IPS-15b (cell line): ENCODE measurements at regions not wholly inside any gene's neighbourhood (a gene's known extent, or its start where the extent isn't known, plus 50 kb on each side); places are given as distances from the start of the nearest gene placed in this dataset.

Experiments used
- H3K27me3 ChIP-seq: one replicate; pipeline ENCODE4 v1.6.1; 2013; ENCODE audit warnings: low read length; ENCODE audit not compliant: control insufficient read depth, insufficient read depth
- H3K36me3 ChIP-seq: one replicate; pipeline ENCODE4 v1.6.1; 2013; ENCODE audit warnings: low read length; ENCODE audit not compliant: control insufficient read depth, insufficient read depth
- H3K4me1 ChIP-seq: one replicate; pipeline ENCODE4 v1.6.1; 2013; ENCODE audit warnings: mild to moderate bottlenecking, low read length; ENCODE audit not compliant: control insufficient read depth, insufficient read depth
- H3K4me3 ChIP-seq: one replicate; pipeline ENCODE4 v1.5.1; 2013; ENCODE audit warnings: low read depth, low read length
- H3K9ac ChIP-seq: one replicate; pipeline ENCODE4 v1.6.1; 2013; ENCODE audit warnings: low read depth, mild to moderate bottlenecking, low read length
- H3K9me3 ChIP-seq: one replicate; pipeline ENCODE4 v1.6.1; 2013; ENCODE audit warnings: mild to moderate bottlenecking, low read length; ENCODE audit not compliant: control insufficient read depth, insufficient read depth

GRCh38 chr4:110849461-110849860 lies 226.6 kb upstream of the PITX2 start:
- no peaks in the 10 kb centered on the region for H3K9me3 ChIP-seq
- no peak overlapping the region for H3K4me3 ChIP-seq
- H3K27me3 ChIP-seq = no peaks in the 10 kb centered on the region
- no peaks in the 10 kb centered on the region for H3K4me1 ChIP-seq
- no peaks in the 10 kb centered on the region for H3K36me3 ChIP-seq
- H3K9ac ChIP-seq = no peak overlapping the region

GRCh38 chr4:110850461-110851442 lies 227.9 kb upstream of the PITX2 start:
- Histone ChIP-seq H3K9me3 (no peaks in the 10 kb centered on the region), H3K36me3 (no peaks in the 10 kb centered on the region), H3K4me3 (no peak overlapping the region), H3K27me3 (no peaks in the 10 kb centered on the region), H3K9ac (no peak overlapping the region), H3K4me1 (no peaks in the 10 kb centered on the region)

- no peaks in the 10 kb centered on the region for H3K9me3 ChIP-seq
- H3K4me1 ChIP-seq = no peaks in the 10 kb centered on the region
- H3K27me3 ChIP-seq = no peaks in the 10 kb centered on the region
- no peaks in the 10 kb centered on the region for H3K36me3 ChIP-seq
- H3K9ac ChIP-seq = no peak overlapping the region
- H3K4me3 ChIP-seq = no peak overlapping the region
Measured at GRCh38 chr4:110851989-110852388, 229.1 kb upstream of the PITX2 start.

GRCh38 chr4:110852793-110853192 lies 229.9 kb upstream of the PITX2 start:
- Histone ChIP-seq H3K36me3 (no peaks in the 10 kb centered on the region), H3K4me1 (no peaks in the 10 kb centered on the region), H3K4me3 (no peak overlapping the region), H3K9ac (no peak overlapping the region), H3K9me3 (no peaks in the 10 kb centered on the region), H3K27me3 (no peaks in the 10 kb centered on the region)

DNA sequence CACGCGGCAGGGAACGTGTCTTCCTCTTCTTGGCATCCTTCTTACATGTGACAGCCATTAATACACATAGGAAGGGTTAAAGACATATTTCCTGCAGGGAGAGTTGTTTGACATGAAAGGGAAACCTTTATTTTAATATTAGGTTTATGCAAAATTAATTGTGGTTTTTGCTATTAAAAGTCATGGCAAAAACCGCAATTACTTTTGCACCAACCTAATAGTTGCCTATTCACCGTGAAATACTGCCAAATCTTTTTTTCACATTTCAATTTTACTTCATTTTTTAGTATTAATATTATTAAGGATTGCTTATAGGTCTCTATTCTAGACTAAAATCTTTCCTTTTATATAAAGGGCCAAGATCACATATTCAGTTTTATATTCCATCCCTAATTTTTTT lies 230.4 kb upstream of the PITX2 start:
- Histone ChIP-seq H3K36me3 (no peaks in the 10 kb centered on the region), H3K4me3 (no peak overlapping the region), H3K9ac (no peak overlapping the region), H3K27me3 (no peaks in the 10 kb centered on the region), H3K9me3 (no peaks in the 10 kb centered on the region), H3K4me1 (no peaks in the 10 kb centered on the region)

GRCh38 chr4:110854021-110854678 lies 231.3 kb upstream of the PITX2 start:
- Histone ChIP-seq H3K27me3 (no peaks in the 10 kb centered on the region), H3K9me3 (no peaks in the 10 kb centered on the region), H3K4me1 (no peaks in the 10 kb centered on the region), H3K9ac (no peak overlapping the region), H3K4me3 (no peak overlapping the region), H3K36me3 (no peaks in the 10 kb centered on the region)

DNA sequence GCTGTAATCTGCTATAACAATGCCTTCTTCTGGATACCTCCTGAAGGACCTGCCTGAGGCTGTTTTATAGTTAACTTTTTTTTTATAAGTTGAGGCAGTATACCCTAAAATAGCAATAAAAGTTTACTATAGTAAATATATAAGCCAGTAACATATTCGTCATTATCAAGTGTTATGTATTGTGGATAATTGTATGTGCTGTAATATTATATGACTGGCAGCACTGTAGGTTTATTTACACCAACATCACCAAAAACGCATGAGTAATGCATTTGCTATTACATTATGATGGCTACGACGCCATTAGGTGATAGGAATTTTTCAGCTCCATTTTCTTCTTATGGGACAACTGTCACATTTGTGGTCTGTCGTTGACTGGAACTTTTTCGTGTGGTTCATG lies 237.2 kb upstream of the PITX2 start:
- Histone ChIP-seq H3K9ac (no peak overlapping the region), H3K9me3 (no peaks in the 10 kb centered on the region), H3K27me3 (no peaks in the 10 kb centered on the region), H3K4me3 (no peak overlapping the region), H3K4me1 (no peaks in the 10 kb centered on the region), H3K36me3 (no peaks in the 10 kb centered on the region)

DNA sequence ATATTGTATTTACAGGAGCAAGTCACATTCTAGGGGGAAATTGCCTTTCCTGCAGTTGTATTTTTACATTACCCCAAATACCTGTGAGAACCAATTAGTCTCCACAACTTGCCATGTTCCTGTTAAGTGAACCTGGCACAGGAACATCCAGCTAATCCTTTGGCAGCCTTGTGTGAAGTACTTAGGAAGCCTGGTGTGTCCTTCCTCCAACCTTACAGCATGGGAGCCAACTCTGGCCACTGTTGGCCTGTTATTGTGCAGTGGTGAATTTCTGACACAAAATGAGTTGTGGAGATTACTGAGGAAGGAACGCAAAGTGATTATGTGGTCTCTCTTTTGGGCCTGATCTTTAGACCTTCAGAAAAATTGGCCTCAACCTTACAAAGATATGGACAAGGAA lies 238.0 kb upstream of the PITX2 start:
- Histone ChIP-seq H3K27me3 (no peaks in the 10 kb centered on the region), H3K9ac (no peak overlapping the region), H3K4me3 (no peak overlapping the region), H3K36me3 (no peaks in the 10 kb centered on the region), H3K4me1 (no peaks in the 10 kb centered on the region), H3K9me3 (no peaks in the 10 kb centered on the region)

DNA sequence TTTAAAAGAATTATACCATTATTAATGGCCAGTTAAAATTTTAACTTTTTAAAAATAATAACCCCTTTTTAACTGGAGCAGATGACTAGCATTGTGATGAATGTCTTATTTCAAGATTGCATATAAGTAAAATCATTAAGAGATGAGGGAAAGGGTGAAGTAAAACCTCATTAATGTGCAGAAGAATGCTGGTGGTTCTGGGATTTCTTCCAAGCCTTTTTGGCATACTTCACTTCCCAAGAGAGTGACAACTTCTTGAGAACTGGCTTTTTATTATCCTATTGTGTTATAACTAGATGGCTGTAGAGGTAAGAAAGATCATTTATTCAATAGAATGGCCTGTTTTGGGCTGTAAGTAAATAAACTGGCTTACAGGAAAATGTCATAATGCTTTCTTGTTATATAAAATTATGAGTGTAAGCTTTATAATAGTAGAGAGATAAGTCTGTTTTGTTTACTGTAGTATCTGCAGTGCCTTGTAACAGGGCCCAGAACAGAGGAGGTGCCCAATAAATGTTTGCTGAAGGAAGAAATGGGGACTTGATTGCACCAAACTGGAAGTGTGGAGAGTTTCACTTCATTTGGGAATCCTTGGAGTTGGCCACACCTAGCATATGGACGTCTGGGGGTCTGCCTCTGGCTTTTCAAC lies 242.9 kb upstream of the PITX2 start:
- H3K4me3 ChIP-seq = no peak overlapping the region
- H3K27me3 ChIP-seq = no peaks in the 10 kb centered on the region
- no peak overlapping the region for H3K9ac ChIP-seq
- no peaks in the 10 kb centered on the region for H3K4me1 ChIP-seq
- H3K9me3 ChIP-seq = no peaks in the 10 kb centered on the region
- no peaks in the 10 kb centered on the region for H3K36me3 ChIP-seq

DNA sequence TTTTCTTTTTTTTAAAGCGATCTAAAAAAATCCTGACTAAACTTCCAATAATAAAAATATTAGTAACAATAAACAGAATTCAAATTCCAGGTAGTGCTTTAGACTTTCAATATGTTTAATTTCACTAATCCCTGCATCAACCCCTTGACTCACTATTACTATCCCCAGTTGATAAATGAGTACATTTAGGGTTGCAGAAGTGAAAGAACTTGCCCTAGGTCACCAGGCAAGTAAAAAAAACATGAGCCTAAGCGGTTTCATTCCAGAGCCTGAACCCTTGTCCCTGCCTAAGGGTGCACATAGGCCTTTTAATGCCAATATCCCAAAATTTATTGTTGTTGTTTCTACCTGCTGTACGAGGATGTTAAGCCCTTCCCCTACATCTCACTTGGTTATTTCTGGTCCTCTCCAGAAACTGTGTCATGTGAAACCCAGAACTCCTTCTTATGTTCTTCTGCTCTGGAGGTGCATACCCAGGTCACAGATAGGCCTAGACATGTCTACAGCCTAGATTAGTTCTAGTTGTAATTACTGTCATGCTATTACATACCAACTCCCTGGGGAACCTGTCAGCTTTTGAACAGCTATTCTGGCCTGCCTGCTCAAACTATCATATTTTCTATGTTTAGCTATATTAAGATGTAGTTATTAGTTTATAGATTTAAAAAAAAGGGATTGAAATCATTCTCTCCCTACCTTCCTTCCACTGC lies 244.5 kb upstream of the PITX2 start:
- no peaks in the 10 kb centered on the region for H3K4me1 ChIP-seq
- no peaks in the 10 kb centered on the region for H3K36me3 ChIP-seq
- no peak overlapping the region for H3K4me3 ChIP-seq
- no peaks in the 10 kb centered on the region for H3K9me3 ChIP-seq
- no peaks in the 10 kb centered on the region for H3K27me3 ChIP-seq
- no peak overlapping the region for H3K9ac ChIP-seq

GRCh38 chr4:110867981-110868720 lies 245.3 kb upstream of the PITX2 start:
- H3K4me1 ChIP-seq = no peaks in the 10 kb centered on the region
- H3K4me3 ChIP-seq = no peak overlapping the region
- H3K36me3 ChIP-seq = no peaks in the 10 kb centered on the region
- H3K9me3 ChIP-seq = no peaks in the 10 kb centered on the region
- H3K9ac ChIP-seq = no peak overlapping the region
- H3K27me3 ChIP-seq = no peaks in the 10 kb centered on the region
